ENCODE measurements at regions not wholly inside any gene's neighbourhood (a gene's known extent, or its start where the extent isn't known, plus 50 kb on each side); places are given as distances from the start of the nearest gene placed in this dataset.

GRCh38 chr17:52378860-52379259 lies 220.3 kb upstream of the CA10 start:
- no peak for DNase-seq (ENCODE audit: low spot score)
- TF ChIP-seq, protein P1, sequence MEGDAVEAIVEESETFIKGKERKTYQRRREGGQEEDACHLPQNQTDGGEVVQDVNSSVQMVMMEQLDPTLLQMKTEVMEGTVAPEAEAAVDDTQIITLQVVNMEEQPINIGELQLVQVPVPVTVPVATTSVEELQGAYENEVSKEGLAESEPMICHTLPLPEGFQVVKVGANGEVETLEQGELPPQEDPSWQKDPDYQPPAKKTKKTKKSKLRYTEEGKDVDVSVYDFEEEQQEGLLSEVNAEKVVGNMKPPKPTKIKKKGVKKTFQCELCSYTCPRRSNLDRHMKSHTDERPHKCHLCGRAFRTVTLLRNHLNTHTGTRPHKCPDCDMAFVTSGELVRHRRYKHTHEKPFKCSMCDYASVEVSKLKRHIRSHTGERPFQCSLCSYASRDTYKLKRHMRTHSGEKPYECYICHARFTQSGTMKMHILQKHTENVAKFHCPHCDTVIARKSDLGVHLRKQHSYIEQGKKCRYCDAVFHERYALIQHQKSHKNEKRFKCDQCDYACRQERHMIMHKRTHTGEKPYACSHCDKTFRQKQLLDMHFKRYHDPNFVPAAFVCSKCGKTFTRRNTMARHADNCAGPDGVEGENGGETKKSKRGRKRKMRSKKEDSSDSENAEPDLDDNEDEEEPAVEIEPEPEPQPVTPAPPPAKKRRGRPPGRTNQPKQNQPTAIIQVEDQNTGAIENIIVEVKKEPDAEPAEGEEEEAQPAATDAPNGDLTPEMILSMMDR (IDR thresholded peaks at IDR 0.05; ENCODE audit: borderline replicate concordance, control extremely low read depth, extremely low read depth, insufficient read depth, missing control alignments) = no peak
- in situ Hi-C loops (cut with MboI; ENCODE audit: low sequenced_read_pairs, unreplicated experiment) = no loop called here

GRCh38 chr17:52376137-52376536 lies 217.6 kb upstream of the CA10 start:
- DNase-seq (ENCODE audit: low spot score) = no peak
- in situ Hi-C loops (cut with MboI; ENCODE audit: low sequenced_read_pairs, unreplicated experiment) = no loop called here
- TF ChIP-seq, protein P1 (IDR thresholded peaks at IDR 0.05; ENCODE audit: borderline replicate concordance, control extremely low read depth, extremely low read depth, insufficient read depth, missing control alignments) = no peak

GRCh38 chr17:52368886-52369285 lies 210.4 kb upstream of the CA10 start:
- DNase-seq (ENCODE audit: low spot score) = no peak
- TF ChIP-seq, protein P1 (IDR thresholded peaks at IDR 0.05; ENCODE audit: borderline replicate concordance, control extremely low read depth, extremely low read depth, insufficient read depth, missing control alignments) = no peak
- in situ Hi-C loops (cut with MboI; ENCODE audit: low sequenced_read_pairs, unreplicated experiment) = no loop called here

DNA sequence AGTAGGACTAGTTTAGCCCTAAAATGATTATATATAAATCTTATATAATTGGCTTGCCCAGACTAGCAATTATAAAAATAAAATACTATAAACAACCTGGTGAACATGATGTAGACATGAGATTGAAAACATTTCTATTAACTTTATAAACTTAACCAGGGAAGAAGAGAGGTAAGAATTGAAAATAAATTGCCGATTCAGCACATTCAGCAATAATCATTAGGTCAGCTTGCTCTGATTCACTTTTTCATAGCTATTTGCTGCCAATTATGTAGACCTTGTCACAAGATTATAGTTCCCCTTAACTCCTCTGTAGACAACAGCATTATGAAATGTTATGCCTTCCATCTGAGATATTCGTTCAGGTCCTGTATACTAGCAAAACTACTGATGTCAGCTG lies 199.3 kb upstream of the CA10 start:
- TF ChIP-seq, protein P1 (IDR thresholded peaks at IDR 0.05; ENCODE audit: borderline replicate concordance, control extremely low read depth, extremely low read depth, insufficient read depth, missing control alignments) = no peak
- DNase-seq (ENCODE audit: low spot score) = no peak
- in situ Hi-C loops (cut with MboI; ENCODE audit: low sequenced_read_pairs, unreplicated experiment) = no loop called here

- TF ChIP-seq, protein P1 (IDR thresholded peaks at IDR 0.05; ENCODE audit: borderline replicate concordance, control extremely low read depth, extremely low read depth, insufficient read depth, missing control alignments) = no peak
- in situ Hi-C loops (cut with MboI; ENCODE audit: low sequenced_read_pairs, unreplicated experiment) = no loop called here
- DNase-seq (ENCODE audit: low spot score) = no peak
These were observed 178.3 kb upstream of the CA10 start for GRCh38 chr17:52336796-52337195.

- in situ Hi-C loops (cut with MboI; ENCODE audit: low sequenced_read_pairs, unreplicated experiment) = no loop called here
- TF ChIP-seq, protein P1 (IDR thresholded peaks at IDR 0.05; ENCODE audit: borderline replicate concordance, control extremely low read depth, extremely low read depth, insufficient read depth, missing control alignments) = no peak
- DNase-seq (ENCODE audit: low spot score) = no peak
These were observed 147.8 kb upstream of the CA10 start for GRCh38 chr17:52306314-52306713.

DNA sequence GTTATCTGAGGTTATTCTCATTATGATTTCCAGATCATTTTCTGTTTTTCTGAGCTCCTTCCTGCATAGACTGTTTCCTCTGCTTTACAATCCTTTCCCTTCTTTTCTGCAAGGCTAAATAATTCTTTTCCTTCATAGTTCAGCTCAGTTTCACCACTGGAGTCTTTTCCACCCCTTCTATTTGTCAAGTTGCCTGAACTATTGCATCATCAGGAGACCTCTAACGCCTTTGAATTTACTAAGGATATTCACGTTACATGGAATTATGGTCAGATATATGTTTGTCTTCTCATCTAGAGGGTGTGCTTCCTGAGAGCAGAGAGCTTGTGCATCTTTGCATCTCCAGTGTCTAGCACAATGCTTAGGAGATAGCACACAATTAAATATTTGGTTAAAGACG lies 140.4 kb upstream of the CA10 start:
- TF ChIP-seq, protein P1 (IDR thresholded peaks at IDR 0.05; ENCODE audit: borderline replicate concordance, control extremely low read depth, extremely low read depth, insufficient read depth, missing control alignments) = no peak
- no peak for DNase-seq (ENCODE audit: low spot score)
- in situ Hi-C loops (cut with MboI; ENCODE audit: low sequenced_read_pairs, unreplicated experiment) = no loop called here
